Adrenal gland (tissue), 9 donors: ENCODE measurements at regions not wholly inside any gene's neighbourhood (a gene's known extent, or its start where the extent isn't known, plus 50 kb on each side); places are given as distances from the start of the nearest gene placed in this dataset.
A peak's percentile ranks its signal among the peaks of the same experiment; 100 is the strongest.

Source experiments
- DNase-seq, 7 donors: peaks; one replicate each; pipeline ENCODE4 v3.0.0-alpha.2; 2019 to 2020
- H3K27ac ChIP-seq, 5 donors: fragments of 200-600 bp; sonication (generic) in 4 of 5; 1 replicate in 3 of 5; 2 replicates in 2 of 5; pipeline versions ENCODE4 v1.5.1 to v1.8.0; 2016 to 2020; ENCODE audit warnings: mild to moderate bottlenecking in 1 of 5
- H3K27me3 ChIP-seq: fragments of 200-600 bp; 2 replicates; pipeline ENCODE4 v1.8.0; 2021
- H3K36me3 ChIP-seq, 2 donors: fragments of 200-600 bp; replicated peaks in 1 of 2; 1 replicate in 1 of 2; 2 replicates in 1 of 2; pipeline versions ENCODE4 v1.5.1 to v1.8.0; 2018 to 2022
- H3K4me1 ChIP-seq, 2 donors: fragments of 200-600 bp; replicated peaks in 1 of 2; 1 replicate in 1 of 2; 2 replicates in 1 of 2; pipeline versions ENCODE4 v1.5.1 to v1.8.0; 2018 to 2021
- H3K4me3 ChIP-seq, 4 donors: fragments of 200-600 bp; sonication (generic) in 3 of 4; one replicate each; pipeline ENCODE4 v1.5.1; 2016 to 2018
- H3K9me3 ChIP-seq, 3 donors: fragments of 200-600 bp; sonication (generic) in 1 of 3; replicated peaks in 1 of 3; 1 replicate in 2 of 3; 2 replicates in 1 of 3; pipeline versions ENCODE4 v1.5.1 to v1.8.0; 2016 to 2021
- CTCF ChIP-seq, 6 experiments: fragments of 450-650 bp in 4 of 6; fragments of 200-600 bp in 2 of 6; sonication (generic) in 1 of 6; IDR thresholded peaks; 1 replicate in 5 of 6; 2 replicates in 1 of 6; pipeline versions ENCODE4 v1.5.1 to v1.8.0; 2016 to 2021; ENCODE audit warnings: antibody characterized with exemption in 6 of 6, mild to moderate bottlenecking in 2 of 6, moderate library complexity in 1 of 6
- POLR2A ChIP-seq, 2 donors: fragments of 450-650 bp; IDR thresholded peaks; one replicate each; pipeline ENCODE4 v1.6.1; 2017; ENCODE audit warnings: antibody characterized with exemption in 2 of 2, mild to moderate bottlenecking in 2 of 2, moderate library complexity in 1 of 2
- WGBS, 4 donors: extraction: QIAGEN DNeasy Blood & Tissue Kit in 2 of 4; methylation state at CpG; one replicate each; pipeline versions ENCODE4 v1.1.5 to v1.1.7; 2013 to 2017; 5-methylcytosine and 5-hydroxymethylcytosine counted together
- intact Hi-C, 2 donors: fragments of 100-400 bp; cut with DNase I; formaldehyde crosslinking; loops; one replicate each; pipeline versions ENCODE4 v1.14.1 to v1.15.0; 2022 to 2023
- donor health status: healthy with polysubstance abuse.
- donor health status: Bipolar disorder and iron deficiency.
- donor health status: DM: yes; HTN: yes; CAD: no.
- donor health status: DM: no; HTN: no; CAD: no.
- donor health status: DM: no; HTN: no; CAD: no.

GRCh38 chr2:136255648-136256461 lies 137.9 kb upstream of the CXCR4 start:
- no peaks in the 10 kb centered on the region for H3K27me3 ChIP-seq
- no peak for DNase-seq
- peaks cover 10 to 13% of the 10 kb centered on the region in 2 donors for H3K4me1 ChIP-seq
- 73 to 90% (median 81%) methylated on average over 9 of the region's 9 CpGs for WGBS, 4 donors
- H3K9me3 ChIP-seq, result no peaks in the 10 kb centered on the region
- no peak for TF ChIP-seq CTCF (IDR thresholded peaks at IDR 0.05)
- no peak for TF ChIP-seq POLR2A (IDR thresholded peaks at IDR 0.05)
- no peak overlapping the region for H3K4me3 ChIP-seq
- peak overlapping the region in 1 of 5 donors; percentile 64 for H3K27ac ChIP-seq
- no peaks in the 10 kb centered on the region for H3K36me3 ChIP-seq
- intact Hi-C loops, result no loop called here

GRCh38 chr2:136255127-136255526 lies 137.2 kb upstream of the CXCR4 start:
- 67 to 76% (median 71%) methylated on average over 3 of the region's 3 CpGs for WGBS, 4 donors
- Histone ChIP-seq H3K27me3 (no peaks in the 10 kb centered on the region), H3K36me3 (no peaks in the 10 kb centered on the region), H3K9me3 (no peaks in the 10 kb centered on the region), H3K4me1 (peaks cover 10 to 17% of the 10 kb centered on the region in 2 donors), H3K4me3 (no peak overlapping the region), H3K27ac (no peak overlapping the region)
- intact Hi-C loops, result no loop called here
- DNase-seq, result no peak
- TF ChIP-seq CTCF (IDR thresholded peaks at IDR 0.05) (no peak), POLR2A (IDR thresholded peaks at IDR 0.05) (no peak)

GRCh38 chr2:136254681-136255080 lies 136.7 kb upstream of the CXCR4 start:
- Histone ChIP-seq H3K36me3 (no peaks in the 10 kb centered on the region), H3K27ac (no peak overlapping the region), H3K27me3 (no peaks in the 10 kb centered on the region), H3K9me3 (no peaks in the 10 kb centered on the region), H3K4me3 (no peak overlapping the region), H3K4me1 (peaks cover 10 to 17% of the 10 kb centered on the region in 2 donors)
- 56 to 67% (median 62%) methylated on average over 3 of the region's 3 CpGs for WGBS, 4 donors
- intact Hi-C loops, result no loop called here
- no peak for DNase-seq
- no peak for TF ChIP-seq POLR2A (IDR thresholded peaks at IDR 0.05)
- no peak for TF ChIP-seq CTCF (IDR thresholded peaks at IDR 0.05)

- 73 to 92% (median 82%) methylated on average over 3 to 6 of the region's 6 CpGs for WGBS, 4 donors
- TF ChIP-seq POLR2A (IDR thresholded peaks at IDR 0.05) (no peak), CTCF (IDR thresholded peaks at IDR 0.05) (no peak)
- H3K36me3 ChIP-seq, result no peaks in the 10 kb centered on the region
- no peaks in the 10 kb centered on the region for H3K27me3 ChIP-seq
- peak in 4 of 7 donors; percentile 44 to 64 (median 54) for DNase-seq
- no peak overlapping the region for H3K4me3 ChIP-seq
- H3K9me3 ChIP-seq, result no peaks in the 10 kb centered on the region
- peak overlapping the region in 2 of 5 donors; percentile 24 to 39 for H3K27ac ChIP-seq
- peaks cover 10 to 17% of the 10 kb centered on the region in 2 donors for H3K4me1 ChIP-seq
- intact Hi-C loops, result no loop called here
Measured at GRCh38 chr2:136253288-136254004, 135.5 kb upstream of the CXCR4 start.
